AG10803 (cell line): ENCODE measurements at regions not wholly inside any gene's neighbourhood (a gene's known extent, or its start where the extent isn't known, plus 50 kb on each side); places are given as distances from the start of the nearest gene placed in this dataset.

Experiments used
- DNase-seq: peaks from one replicate; pipeline ENCODE4 v3.0.0; 2010; ENCODE audit warnings: low read depth
- H3K4me3 ChIP-seq: 2 replicates; pipeline ENCODE4 v1.5.1; 2011; ENCODE audit warnings: mild to moderate bottlenecking, low read length, control low read depth
- TF ChIP-seq, protein P1 (sequence below): conservative IDR thresholded peaks from 2 replicates; pipeline ENCODE4 v1.5.1; 2011; ENCODE audit warnings: mild to moderate bottlenecking, low read length, control low read depth, inconsistent platforms

DNA sequence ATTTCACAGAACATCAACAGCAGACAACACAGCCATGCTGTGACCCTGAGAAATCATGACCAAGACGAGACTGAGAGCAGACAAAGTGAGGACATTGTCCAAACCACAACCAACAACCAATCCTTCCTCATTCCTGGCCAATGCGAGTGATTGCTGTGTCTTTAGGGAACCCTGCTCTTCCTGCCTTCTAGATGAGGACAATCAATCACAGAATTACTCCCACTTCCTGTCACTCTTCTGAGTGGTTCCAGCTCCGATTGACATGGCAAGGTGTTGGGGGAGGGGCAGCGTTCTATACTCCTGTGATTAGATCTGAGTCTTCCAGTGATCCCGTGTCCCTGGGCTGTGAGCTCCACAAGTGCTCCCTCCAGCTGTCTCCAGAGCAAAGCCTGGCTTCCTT, 227.8 kb downstream of the STIM2 start:
- H3K4me3 ChIP-seq, result no peak overlapping the region
- no peak for DNase-seq
- TF ChIP-seq, protein P1, sequence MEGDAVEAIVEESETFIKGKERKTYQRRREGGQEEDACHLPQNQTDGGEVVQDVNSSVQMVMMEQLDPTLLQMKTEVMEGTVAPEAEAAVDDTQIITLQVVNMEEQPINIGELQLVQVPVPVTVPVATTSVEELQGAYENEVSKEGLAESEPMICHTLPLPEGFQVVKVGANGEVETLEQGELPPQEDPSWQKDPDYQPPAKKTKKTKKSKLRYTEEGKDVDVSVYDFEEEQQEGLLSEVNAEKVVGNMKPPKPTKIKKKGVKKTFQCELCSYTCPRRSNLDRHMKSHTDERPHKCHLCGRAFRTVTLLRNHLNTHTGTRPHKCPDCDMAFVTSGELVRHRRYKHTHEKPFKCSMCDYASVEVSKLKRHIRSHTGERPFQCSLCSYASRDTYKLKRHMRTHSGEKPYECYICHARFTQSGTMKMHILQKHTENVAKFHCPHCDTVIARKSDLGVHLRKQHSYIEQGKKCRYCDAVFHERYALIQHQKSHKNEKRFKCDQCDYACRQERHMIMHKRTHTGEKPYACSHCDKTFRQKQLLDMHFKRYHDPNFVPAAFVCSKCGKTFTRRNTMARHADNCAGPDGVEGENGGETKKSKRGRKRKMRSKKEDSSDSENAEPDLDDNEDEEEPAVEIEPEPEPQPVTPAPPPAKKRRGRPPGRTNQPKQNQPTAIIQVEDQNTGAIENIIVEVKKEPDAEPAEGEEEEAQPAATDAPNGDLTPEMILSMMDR, result no peak

DNA sequence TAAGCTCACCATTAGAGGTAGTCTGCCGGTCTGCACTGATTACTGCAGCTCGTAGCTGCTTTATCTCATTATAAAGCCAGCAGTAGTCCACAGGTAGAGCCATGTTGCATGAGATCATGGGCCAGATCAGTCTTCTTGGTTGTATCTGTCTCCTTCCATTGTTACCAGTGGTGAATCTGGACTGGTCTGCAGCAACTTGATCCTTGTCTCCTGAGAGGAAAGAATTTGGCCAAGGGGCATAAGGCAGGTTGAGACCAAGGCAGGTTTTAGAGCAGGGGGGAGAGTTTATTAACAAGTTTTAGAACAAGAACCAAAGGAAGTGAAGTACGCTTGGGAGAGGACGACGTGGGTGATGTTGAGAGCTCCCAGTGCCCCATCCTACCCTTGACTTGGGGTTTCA, 228.5 kb downstream of the STIM2 start:
- TF ChIP-seq, protein P1, result no peak
- H3K4me3 ChIP-seq, result no peak overlapping the region
- DNase-seq, result no peak

DNA sequence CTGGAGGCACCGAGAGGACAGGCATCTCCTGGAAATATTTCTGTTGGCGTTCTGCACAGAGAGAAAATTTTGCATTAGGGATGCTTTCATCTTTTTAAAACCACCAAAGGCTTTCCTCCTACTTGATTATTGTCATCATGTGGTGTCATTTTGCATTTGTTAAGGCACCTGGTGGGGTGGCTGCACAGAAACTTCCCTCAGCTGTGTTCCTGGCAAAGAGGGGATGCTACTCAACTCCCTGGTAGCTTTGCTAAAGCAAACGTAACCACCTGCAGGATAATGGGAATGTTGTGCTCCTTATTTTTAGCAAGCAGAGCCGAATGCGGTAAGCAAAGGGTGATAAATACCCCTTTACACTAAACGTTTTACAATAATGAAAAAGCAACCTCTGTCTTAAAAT, 229.8 kb downstream of the STIM2 start:
- no peak for DNase-seq
- H3K4me3 ChIP-seq, result no peak overlapping the region
- TF ChIP-seq, protein P1, result no peak

DNA sequence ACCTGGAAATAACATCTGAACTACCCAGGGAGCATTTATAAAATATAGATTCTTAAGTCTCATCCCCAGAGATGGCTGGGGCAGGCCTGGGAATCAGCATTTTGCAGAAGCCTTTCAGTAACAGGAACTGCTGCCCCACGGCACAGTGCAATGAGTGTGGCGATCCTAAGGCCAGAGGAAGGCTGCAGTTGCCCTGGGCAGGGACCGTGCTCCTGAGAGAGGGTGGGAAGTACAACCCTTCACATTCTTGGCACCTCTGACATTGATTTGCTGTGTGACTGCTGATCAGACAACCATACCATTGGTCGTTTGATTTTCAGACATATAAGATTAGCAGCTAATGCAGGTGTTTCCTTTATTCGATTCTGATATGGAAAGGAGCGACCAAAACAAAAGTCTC, 233.6 kb downstream of the STIM2 start:
- DNase-seq, result no peak
- TF ChIP-seq, protein P1, result no peak
- H3K4me3 ChIP-seq, result no peak overlapping the region

DNA sequence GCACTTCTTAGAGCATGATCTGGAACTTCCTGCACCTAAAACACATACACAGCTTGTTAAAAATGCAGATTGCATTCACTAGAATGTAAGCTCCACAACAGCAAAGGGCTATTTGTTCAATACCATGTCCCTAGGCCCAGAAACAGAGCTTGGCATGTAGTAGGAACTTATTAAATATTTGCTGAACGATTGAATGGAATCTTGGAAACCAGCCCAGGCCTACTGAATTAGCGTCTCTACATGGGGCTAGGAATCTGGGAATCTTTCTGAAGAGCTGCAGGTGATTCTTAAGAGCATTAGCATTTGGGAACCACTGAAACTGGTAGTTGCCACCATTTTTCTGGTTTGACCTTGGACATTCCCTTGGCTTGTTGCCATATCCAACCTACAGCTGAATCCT, 234.1 kb downstream of the STIM2 start:
- TF ChIP-seq, protein P1, result no peak
- DNase-seq, result no peak
- no peak overlapping the region for H3K4me3 ChIP-seq

DNA sequence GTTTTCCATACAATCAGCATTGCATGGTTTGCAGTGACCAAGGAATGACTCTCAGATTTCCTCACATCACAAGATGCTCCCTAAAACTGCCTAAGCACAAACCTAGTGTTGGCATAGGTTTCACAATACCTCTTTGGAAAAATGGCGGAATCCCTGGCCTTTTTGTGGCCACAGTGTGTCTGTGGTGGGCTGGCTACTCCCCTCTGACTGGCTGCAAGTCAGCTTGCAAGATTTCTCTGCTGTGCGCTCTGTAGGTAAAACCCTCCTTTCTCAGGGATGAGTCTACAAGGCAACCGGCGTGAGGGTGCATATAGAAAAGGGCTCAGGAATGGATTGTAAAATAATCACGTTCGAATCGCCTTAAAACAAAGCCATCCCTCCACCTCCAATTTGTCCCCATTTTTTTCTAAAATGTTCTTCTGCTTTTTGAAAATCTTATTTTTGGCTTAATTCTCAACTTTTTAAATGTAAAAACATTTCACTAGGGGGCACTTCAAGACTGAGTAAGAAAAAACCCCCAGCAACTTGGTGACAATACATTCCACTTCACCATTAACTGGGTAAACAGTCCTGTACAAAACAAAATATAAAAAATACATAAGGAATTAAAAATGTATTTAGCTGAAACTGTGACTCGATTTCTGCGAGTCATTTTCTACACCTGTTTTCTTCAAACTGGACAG, 235.6 kb downstream of the STIM2 start:
- no peak for DNase-seq
- TF ChIP-seq, protein P1, result no peak
- H3K4me3 ChIP-seq, result no peak overlapping the region

DNA sequence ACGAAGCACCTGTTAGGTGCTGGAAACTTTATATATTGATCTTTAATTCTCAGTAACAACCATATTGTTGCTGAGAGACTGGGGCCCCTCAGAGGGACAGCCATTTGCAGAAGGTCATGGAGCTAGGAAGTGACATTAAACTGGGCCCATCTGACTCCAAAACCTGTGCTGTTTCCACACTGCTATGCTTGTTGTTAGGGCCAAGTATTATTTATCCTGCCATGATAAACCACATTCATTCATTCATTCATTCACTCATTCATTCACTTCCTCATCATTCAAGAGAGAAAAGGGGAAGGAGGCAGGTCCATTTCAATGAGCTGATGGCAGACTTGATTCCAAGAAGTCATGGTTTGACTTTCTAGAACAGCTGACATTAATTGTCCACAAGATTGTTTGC, 237.4 kb downstream of the STIM2 start:
- no peak overlapping the region for H3K4me3 ChIP-seq
- TF ChIP-seq, protein P1, result no peak
- no peak for DNase-seq
